ENCODE measurements at regions not wholly inside any gene's neighbourhood (a gene's known extent, or its start where the extent isn't known, plus 50 kb on each side); places are given as distances from the start of the nearest gene placed in this dataset.
"Not testable (repeated sequence)": the region's sequence is repeated elsewhere in the genome, so short reads cannot be mapped to it uniquely, and the experiment has no call there.

DNA sequence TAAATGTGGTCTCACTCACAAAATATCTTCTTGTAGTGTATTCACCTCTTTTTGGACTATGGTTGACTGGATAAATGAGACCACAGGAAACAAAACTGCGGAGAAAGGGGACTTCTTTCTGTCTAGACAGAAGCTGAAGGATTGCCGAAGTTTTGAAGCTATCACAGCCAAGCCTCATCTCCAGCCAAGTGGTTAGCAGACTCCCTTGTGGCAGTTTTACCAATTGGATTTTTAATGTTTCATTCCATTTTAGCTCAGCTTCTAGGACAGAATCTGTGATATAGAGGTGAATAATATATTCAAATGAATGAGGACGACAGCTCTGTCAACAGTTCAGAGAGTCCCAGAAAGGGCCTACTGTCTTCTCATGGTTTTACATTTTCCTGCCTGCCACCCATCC, 215.7 kb upstream of the ZNF608 start:
- DNase-seq (ENCODE audit: low read depth, low spot score) = no peak

DNA sequence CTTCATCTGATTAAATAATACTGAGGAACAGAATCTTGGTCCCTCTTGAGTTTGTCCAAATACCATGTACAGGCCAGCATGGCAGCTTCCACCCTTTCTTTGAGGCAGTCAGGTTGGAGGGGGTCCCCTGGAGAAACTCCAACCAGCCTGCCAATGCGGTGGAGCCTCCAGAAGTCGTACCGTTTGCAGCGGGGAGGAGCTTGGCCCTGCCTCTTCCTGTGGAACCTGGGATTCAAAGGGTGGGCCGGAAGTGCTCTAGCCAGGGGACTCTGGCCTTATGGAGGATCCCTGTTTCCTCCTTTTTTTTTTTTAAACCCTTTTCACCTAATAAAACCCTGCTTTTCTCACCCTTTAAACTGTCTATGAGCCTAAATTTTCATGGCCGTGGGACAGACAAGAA, 216.3 kb upstream of the ZNF608 start:
- no peak for DNase-seq (ENCODE audit: low read depth, low spot score)

DNA sequence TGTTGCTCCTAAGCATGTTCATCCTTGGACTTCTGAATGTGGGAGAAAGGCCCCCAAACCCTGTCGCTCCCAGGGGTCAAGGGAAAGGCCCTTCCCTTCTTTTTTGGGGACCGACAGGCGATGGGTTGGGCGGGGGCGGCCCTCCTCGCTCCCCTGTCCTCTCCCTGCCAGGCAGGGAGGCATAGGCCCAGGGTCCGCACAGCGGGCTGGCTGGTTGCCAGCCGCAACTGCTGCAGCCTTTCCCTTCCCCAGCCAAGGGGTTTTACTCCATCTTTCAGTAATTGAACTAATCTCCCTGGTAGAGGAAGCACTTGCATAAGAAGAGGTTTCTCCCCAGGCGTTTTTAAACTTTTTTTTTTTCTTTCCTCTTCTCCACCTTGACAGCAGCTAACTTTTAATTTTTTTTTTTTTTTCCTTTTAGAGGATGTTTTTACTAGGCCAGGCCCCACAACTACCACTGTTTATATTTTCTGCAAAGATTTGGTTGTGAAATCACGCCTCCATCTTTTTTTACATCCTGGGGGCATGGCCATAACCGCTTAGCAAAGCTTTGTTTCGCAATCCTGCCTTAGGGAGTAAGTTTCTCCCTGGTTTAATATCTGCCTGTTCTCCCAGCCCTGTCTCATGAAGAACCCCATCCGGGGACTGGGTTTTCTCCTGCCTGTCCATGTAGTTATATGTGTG, 216.9 kb upstream of the ZNF608 start:
- peak; percentile 20 for DNase-seq (ENCODE audit: low read depth, low spot score)

DNA sequence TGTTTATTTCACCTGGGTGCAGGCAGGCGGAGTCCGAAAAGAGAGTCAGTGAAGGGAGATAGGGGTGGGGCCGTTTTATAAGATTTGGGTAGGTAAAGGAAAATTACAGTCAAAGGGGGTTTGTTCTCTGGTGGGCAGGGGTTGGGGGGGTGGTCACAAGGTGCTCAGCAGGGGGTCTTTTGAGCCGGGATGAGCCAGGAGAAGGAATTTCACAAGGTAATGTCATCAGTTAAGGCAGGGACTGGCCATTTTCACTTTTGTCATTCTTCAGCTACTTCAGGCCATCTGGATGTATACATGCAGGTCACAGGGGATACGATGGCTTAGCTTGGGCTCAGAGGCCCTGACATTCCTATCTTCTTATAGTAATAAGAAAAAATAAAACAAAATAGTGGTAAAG, 220.3 kb upstream of the ZNF608 start:
- not testable (repeated sequence) for DNase-seq (ENCODE audit: low read depth, low spot score)

DNA sequence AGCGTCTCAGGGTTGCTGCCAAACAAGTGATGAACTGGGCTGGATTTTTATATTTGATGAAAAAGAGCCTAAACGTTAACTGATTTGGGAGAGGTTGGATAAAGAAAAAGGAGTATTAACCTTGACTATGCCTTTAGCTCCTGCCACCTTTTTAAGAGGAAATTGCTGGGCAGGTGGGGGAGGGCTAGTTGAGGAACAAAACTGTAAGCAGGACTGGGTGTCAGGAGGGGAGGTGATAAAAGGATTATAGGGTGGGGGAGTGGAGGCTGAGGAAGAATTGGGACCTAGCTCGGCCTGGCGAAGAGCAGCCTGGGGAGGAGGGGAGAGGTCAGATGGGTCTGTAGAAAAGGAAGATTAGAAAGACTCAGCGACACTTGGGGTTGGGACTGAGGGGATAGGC, 223.9 kb upstream of the ZNF608 start:
- not testable (repeated sequence) for DNase-seq (ENCODE audit: low read depth, low spot score)

DNA sequence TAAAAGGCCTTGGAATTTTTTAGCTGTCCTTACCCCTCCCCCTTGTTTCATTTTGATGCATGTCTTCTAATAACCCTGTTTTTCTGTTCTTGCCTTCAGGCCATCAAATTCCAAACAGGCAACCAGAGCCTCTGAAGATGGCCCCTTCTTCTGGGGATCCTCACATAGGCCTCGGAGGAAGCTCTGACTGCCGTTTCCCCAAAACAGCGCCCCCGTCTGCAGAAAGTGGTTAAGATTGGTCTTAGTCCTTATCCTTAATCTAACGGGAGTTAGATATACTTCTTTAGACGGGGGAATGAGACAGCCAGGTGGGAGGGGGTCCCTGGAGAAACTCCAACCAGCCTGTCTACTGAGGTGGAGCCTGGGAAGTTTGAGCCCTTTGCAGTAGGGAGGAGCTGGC, 226.3 kb upstream of the ZNF608 start:
- DNase-seq (ENCODE audit: low read depth, low spot score) = no peak

DNA sequence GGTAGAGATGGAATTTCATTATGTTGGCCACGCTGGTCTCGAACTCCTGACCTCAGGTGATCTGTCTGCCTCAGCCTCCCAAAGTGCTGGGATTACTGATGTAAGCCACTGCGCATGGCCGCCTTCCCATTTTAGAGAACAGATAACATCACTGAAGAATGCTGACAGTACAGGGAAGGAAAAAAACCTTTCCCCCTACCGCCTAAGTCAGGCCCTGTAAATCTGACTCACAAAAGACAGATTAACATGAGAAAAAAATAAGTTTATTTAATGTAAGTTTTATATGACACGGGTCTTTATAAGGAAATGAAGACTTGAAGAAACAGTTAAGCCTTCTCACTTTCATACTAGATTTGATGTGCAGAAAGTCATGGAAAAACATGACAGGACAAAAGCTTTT, 227.2 kb upstream of the ZNF608 start:
- DNase-seq (ENCODE audit: low read depth, low spot score) = no peak

DNA sequence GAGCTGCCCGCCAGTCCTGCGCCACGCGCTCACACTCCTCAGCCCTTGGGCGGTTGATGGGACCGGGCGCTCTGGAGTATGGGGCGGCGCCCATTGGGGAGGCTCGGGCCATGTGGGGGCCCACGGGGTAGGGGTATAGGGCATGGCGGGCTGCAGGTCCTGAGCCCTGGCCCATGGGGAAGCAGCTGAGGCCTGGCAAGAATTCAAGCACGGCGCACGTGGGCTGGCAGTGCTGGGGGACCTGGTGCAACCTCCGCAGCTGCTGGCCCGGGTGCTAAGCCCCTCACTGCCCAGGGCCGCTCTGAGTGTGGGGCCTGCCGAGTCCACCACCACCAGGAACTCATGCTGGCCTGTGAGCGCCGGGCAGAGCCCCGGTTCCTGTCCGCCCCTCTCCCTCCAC, 229.6 kb upstream of the ZNF608 start:
- DNase-seq (ENCODE audit: low read depth, low spot score) = no peak

DNA sequence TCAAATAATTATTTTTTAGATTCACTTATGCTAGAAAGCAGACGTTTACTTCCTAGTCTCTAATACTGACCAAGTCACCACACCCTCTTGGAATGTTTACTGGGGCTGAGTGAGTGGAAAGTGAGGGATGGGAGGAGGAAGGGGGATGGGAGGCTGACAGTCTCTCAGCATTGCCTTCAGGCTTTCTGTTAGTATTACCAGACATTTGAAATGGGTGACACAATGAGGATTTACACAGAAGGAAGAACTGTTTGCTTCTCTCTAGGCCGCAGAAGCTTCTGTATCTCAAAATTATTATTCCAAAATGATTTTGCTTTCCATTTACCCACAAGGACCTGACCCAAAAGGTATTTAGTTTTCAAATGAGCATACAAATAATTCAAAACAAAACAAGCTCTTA, 232.8 kb upstream of the ZNF608 start:
- DNase-seq (ENCODE audit: low read depth, low spot score) = peak; percentile 45

DNA sequence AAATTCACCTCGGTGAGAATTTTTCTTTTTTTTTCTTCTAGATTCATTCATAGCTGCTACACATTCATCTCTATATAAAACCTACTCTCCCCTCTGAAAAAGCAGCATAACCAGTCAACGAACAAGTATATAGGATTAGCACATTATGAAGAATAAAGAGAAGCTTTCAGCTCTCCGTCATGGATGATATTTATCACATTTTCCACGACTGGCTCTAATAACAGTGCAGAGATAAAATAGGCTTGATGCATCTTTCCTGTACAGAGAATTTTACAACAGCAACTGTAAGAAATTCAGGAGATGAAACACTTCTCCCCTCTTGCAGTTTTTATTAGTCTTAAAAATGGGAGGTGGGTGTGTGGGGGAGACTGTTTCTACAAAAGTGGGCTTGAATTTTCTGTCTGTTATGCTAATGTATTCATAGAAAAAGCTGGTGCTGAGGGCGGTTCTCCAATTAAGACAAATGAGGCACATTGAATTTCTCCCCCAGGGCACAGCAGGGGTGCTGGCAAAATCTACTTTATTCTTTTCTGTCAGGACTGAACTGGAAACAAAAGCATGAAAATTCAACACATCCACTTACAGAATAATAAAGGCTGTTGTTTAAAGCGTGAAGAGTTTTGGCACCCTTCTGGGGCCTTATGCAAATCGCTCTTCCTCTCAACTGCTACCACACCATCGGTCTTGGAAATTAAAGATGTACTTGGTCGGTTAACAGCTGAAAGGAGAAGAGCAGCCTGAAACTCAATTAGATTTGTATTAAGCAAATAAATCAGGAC, 233.9 kb upstream of the ZNF608 start:
- DNase-seq (ENCODE audit: low read depth, low spot score) = peak; percentile 59

DNA sequence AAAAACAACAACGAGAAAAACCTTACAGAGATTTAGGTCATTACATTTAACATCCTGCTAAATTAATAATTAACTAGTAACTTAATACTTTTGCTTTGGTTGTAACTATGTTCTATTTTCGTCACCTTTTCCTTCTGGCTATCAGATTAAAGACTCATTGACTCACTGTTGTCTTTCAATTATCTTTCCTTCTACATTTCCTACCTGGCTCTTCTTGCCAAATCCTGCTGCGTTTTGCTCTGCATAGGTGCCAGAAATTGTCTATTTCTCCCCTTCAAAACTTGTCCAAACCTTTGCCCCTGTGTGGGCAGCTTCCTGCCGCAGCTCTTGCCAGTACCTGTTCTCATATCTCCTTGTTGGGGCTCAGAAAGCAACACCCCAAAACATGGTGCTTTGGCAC, 235.5 kb upstream of the ZNF608 start:
- no peak for DNase-seq (ENCODE audit: low read depth, low spot score)

DNA sequence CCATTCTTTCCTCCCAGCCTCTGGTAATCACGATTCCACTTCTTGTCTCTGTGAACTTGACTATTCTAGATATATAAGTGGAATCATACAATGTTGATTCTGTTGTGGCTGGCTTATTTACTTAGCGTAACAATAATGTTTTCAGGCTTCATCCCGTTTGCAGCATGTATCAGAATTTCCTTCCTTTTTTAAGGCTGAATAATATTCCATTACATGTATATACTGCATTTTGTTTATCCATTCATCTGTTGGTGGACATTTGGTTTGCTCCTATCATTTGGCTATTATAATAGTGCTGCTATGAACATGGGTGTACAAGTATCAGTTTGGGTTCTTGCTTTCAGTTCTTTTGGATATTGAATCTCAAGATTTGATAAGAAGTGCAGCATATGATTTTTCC, 239.7 kb upstream of the ZNF608 start:
- DNase-seq (ENCODE audit: low read depth, low spot score) = no peak

DNA sequence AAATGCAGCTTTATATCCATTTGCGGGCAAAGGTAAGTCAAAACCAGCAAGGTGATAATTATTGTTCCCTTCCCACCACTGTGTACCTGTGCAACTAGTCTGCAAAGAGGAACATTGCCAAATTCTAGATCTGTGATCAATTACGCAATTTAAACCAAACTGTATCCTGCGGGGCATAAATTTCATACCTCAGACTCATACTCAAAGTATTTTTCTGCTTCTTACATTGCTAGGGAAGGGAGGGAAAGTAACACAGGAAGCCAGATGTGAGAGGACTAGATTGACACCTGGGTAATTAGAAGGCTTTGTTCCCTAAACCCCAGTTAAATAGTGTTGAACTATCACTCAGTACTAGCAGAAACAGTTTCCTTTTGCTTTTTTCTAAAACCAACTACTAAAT, 240.2 kb upstream of the ZNF608 start:
- DNase-seq (ENCODE audit: low read depth, low spot score) = no peak

DNA sequence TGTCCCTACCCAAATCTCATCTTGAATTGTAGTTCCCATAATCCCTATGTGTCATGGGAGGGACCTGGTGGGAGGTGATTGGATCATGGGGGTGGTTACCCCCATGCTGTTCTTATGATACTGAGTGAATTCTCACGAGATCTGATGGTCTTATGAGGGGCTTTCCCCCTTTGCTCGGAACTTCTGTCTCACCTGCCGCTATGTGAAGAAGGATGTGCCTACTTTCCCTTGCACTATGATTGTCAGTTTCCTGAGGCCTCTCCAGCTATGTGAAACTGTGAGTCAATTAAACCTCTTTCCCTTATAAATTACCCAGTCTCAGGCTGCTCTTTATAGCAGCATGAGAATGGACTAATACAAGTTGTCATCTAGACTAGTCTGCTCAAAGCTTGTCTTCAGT, 241.3 kb upstream of the ZNF608 start:
- DNase-seq (ENCODE audit: low read depth, low spot score) = not testable (repeated sequence)

DNA sequence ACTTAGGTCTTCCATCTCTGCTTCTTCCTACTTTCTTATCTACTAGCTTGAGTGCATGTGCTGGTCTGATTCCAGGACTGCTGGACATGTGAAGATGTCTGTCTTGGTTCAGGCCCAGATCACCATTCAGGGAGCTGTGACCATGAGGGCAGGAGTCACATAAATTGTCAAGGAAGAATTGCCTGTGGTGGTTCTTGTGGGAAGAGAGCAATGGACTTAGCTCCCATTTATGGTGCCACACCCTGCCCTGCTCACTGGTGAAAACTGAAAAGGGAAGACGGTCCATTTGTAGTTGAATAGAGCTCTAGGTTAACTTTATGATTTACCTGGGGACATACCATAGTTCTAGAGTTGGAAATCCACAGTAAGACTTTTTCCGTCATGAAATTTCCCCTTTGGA, 244.3 kb upstream of the ZNF608 start:
- DNase-seq (ENCODE audit: low read depth, low spot score) = no peak

DNA sequence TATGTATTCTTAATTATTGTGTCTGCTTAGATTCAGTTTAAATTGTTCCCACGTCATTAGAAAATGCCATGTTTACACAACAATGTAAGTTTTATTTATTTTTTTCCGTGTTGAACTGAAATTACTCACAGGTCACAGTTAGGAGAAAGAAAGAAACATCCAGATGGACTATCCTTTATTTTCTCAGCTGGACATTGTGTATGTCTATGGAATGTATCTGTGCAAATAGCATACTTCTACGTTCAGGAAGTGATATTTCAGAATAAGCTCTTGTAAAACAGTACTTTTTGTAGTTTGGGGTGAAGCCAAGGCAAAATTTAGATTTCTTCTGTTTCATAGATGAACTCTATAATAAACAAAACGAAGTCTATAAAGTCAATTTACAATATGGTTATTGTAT, 249.0 kb upstream of the ZNF608 start:
- no peak for DNase-seq (ENCODE audit: low read depth, low spot score)

DNA sequence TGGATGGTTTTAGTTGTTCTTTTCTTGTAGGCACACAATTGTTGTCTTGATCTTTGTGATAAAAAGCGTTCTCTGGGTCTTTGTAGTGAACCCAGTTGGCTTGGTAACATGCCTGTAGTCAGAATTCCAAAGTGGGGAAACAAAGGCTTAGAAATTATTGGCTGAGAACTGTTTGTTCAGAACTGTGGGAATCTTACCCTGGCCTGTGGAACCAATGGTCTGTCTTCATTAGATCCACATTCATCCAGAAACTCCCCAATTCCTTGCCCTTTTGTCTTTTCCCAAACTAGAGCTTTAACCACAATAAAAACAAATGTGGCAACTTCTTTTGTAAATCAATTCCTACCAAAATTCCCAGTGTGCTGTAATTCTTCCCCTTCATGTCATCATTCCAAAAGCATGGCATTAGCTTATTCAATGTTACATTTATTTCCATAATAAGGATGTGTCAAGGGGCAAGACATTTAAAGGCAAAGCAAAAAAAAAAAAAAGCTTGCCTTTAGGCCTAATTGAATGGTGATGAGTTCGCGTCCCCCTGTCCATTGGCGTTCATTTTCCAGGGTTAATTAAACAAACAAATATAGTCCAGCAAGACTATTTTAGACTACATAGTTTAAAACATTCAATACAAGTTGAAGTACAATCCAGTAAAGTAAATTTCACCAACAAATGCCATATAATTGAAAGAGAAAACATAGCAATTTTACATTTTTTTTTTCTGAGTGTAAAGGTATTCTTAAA, 249.8 kb upstream of the ZNF608 start:
- DNase-seq (ENCODE audit: low read depth, low spot score) = peak; percentile 65

DNA sequence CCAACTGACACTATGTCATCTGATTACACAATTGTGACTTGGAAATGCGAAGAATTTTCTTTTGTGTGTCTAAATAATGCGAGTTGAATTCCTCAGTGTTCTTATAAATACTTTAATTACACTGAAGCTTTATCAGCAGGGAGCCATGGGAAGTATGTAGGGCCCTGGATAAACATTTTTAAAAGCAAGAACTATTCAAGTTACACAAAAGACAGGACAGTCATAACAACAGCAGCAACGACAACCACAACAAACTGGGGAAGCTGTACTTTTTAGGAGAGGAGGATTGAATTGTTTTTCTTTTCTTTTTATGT, 250.3 kb upstream of the ZNF608 start:
- DNase-seq (ENCODE audit: low read depth, low spot score) = peak; percentile 74

DNA sequence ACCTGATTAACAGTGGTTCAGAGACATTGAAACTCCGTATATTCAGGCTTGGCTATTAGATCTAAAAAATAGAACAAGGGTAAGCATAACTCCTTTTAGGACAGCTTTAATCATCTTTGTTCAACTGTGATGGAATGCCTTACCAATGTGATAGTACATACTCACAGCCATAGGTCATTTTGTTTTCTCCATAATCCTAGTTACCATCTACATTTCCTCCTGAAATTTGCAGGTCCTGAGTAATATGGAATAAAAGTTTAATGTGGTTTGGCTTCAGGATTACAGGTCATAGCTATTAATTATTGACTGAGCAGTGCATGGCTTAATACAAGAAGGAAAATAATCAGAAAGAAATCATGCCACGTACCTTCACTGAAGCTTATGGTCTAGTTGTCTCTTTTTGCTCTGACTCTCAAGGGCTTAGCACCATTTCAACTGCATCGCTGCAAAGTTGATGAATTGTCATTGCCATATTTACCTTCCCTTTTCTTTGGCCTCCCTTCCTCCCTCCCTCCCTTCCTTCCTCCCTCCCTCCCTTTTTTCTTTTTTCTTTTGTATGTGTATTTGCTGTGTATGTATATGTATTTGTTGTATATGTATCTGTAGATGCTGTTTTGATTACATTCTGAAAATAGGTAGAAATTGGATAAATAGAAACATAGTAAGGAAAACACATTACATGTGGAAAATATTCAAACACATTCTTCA, 250.9 kb upstream of the ZNF608 start:
- peak; percentile 26 for DNase-seq (ENCODE audit: low read depth, low spot score)

DNA sequence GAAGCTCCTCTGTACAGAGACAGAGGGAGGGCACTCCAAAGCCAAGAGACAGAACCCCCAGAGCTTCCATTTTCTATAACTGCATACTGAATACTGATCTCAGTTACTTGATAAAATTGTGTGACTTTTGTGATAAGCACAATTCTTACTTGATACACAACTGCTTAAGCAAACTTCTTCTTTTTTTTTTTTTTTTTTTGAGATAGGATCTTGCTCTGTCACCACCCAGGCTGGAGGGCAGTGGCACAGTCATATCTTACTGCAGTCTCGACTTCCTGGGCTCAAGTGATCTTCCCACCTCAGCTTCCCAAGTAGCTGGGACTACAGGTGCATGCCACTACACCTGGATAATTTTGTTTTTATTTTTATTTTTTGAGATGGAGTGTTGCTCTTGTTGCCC, 252.1 kb upstream of the ZNF608 start:
- DNase-seq (ENCODE audit: low read depth, low spot score) = no peak

DNA sequence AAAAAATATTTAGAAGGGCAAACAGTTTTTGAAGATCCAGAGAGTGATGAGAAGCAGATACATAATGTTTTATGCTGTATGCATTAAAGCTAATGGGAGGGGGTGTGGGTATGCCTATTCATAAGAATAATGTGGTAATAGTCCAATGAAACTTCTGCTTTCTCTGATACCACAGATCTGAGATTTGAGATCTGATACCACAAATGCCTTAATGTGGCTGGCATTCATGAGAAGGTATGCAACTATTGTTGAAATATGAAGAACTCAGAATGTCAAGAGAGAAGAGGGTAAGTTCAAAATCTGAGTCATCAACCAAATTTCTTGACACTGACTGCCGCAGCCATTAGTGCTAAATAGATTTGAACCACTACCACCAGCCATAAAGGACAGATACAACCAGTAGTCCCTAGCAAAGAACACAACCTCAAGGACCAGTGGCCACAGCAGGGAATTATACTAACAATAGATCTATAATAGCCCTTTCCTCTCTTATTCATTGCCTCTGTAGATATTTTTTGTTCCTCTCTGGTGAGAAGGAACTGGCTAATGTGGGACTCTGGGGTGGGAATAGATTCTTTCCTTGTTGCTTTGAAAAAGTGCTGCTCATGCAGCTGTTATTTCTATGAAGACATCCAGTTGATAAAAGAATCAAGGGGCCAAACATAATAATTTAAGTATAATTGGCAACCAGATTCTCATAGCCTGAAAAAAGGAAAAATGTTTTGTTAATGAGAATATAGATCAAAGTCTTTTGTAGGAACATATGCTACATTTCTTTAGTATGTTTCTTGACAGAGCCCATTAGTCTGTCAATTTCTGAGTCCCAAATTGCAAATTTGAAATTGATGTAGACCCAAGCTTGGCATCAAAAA, 256.5 kb upstream of the ZNF608 start:
- peak; percentile 14 for DNase-seq (ENCODE audit: low read depth, low spot score)
